NCI-H2196 treated with DMSO at 0.1 percent for 48 hours (cell line): ENCODE measurements at regions not wholly inside any gene's neighbourhood (a gene's known extent, or its start where the extent isn't known, plus 50 kb on each side); places are given as distances from the start of the nearest gene placed in this dataset.
A peak's percentile ranks its signal among the peaks of the same experiment; 100 is the strongest.
"Not testable (repeated sequence)": the region's sequence is repeated elsewhere in the genome, so short reads cannot be mapped to it uniquely, and the experiment has no call there.

ENCODE experiments used
- DNase-seq: peaks from one replicate; lab custom pipeline; 2025; ENCODE audit not compliant: unreplicated experiment; lab: John Stamatoyannopoulos, UW

GRCh38 chr1:4062560-4062959 lies 162.5 kb upstream of the C1orf174 start:
- DNase-seq: no peak

- DNase-seq: no peak
Observed at GRCh38 chr1:4062992-4063391, 162.9 kb upstream of the C1orf174 start.

GRCh38 chr1:4063516-4063915 lies 163.4 kb upstream of the C1orf174 start:
- no peak for DNase-seq

- DNase-seq: no peak
Observed at GRCh38 chr1:4064150-4064889, 164.2 kb upstream of the C1orf174 start.

- DNase-seq: no peak
Observed at GRCh38 chr1:4066860-4067599, 167.0 kb upstream of the C1orf174 start.

GRCh38 chr1:4068076-4068475 lies 168.0 kb upstream of the C1orf174 start:
- no peak for DNase-seq

GRCh38 chr1:4071653-4072052 lies 171.6 kb upstream of the C1orf174 start:
- peak; percentile 13 for DNase-seq

GRCh38 chr1:4072481-4073153 lies 172.5 kb upstream of the C1orf174 start:
- DNase-seq: no peak

GRCh38 chr1:4075436-4076225 lies 175.6 kb upstream of the C1orf174 start:
- DNase-seq: no peak

GRCh38 chr1:4076346-4076745 lies 176.3 kb upstream of the C1orf174 start:
- no peak for DNase-seq

- not testable (repeated sequence) for DNase-seq
Observed at GRCh38 chr1:4078091-4078962, 178.3 kb upstream of the C1orf174 start.

GRCh38 chr1:4079815-4080214 lies 179.7 kb upstream of the C1orf174 start:
- no peak for DNase-seq

GRCh38 chr1:4081806-4082711 lies 182.0 kb upstream of the C1orf174 start:
- no peak for DNase-seq

- DNase-seq: no peak
Observed at GRCh38 chr1:4083231-4084047, 183.4 kb upstream of the C1orf174 start.

GRCh38 chr1:4084048-4084431 lies 184.0 kb upstream of the C1orf174 start:
- no peak for DNase-seq

GRCh38 chr1:4084446-4084845 lies 184.4 kb upstream of the C1orf174 start:
- no peak for DNase-seq

GRCh38 chr1:4084896-4085295 lies 184.8 kb upstream of the C1orf174 start:
- DNase-seq: no peak

- DNase-seq: no peak
Observed at GRCh38 chr1:4085546-4085945, 185.5 kb upstream of the C1orf174 start.
